H1 (cell line): ENCODE measurements at regions not wholly inside any gene's neighbourhood (a gene's known extent, or its start where the extent isn't known, plus 50 kb on each side); places are given as distances from the start of the nearest gene placed in this dataset.

Experiments
- ASH2L ChIP-seq: fragments of 200-600, 300-600 bp; sonication (generic); IDR thresholded peaks from one replicate; pipeline ENCODE4 v1.7.1; 2017; ENCODE audit warnings: low read length
- BCL11A ChIP-seq, 2 experiments: IDR thresholded peaks; one replicate each; pipeline ENCODE4 v1.6.1; 2011; ENCODE audit warnings: low read depth in 2 of 2, low read length in 2 of 2, mild to moderate bottlenecking in 2 of 2
- KDM4A ChIP-seq: IDR thresholded peaks from one replicate; pipeline ENCODE4 v1.7.1; 2012; ENCODE audit warnings: low read depth, mild to moderate bottlenecking, moderate library complexity, low read length, inconsistent platforms; ENCODE audit not compliant: severe bottlenecking
- PHF8 ChIP-seq: fragments of 200-600 bp; sonication (generic); conservative IDR thresholded peaks from 2 replicates; pipeline ENCODE4 v1.7.1; 2012; ENCODE audit warnings: low read depth, mild to moderate bottlenecking, inconsistent platforms, low read length, moderate library complexity
- RFX5 ChIP-seq: IDR thresholded peaks from 2 replicates; pipeline ENCODE4 v1.6.1; 2011; ENCODE audit warnings: low read depth, low read length, improper control_type of control experiment, borderline replicate concordance
- TF ChIP-seq, protein P1 (sequence below): fragments of 300-600 bp; sonication (generic); IDR thresholded peaks from 2 replicates; pipeline ENCODE4 v1.7.1; 2012; ENCODE audit warnings: low read length, moderate library complexity, mild to moderate bottlenecking, inconsistent platforms; ENCODE audit not compliant: insufficient replicate concordance

DNA sequence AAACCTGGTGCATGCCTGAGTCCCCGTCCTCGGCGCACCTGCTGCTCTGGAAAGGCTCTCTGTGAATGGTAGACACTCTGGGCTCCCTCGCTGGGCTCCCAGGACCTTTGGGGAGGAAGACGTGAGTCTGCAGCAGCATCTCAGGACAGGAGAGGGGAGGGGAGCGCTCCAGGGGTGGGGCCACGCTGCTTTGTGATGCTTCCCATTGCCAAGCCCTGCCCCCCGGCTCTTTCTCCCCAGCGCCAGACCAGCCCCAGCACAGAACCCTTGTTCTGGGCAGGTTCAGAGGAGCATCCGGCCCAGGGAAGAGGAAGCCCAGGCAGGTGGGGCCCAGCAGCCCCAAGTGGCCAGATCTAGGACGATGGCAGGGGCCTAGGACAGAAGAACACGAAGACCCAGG lies 111.2 kb downstream of the BRD1 start (continued):
- TF ChIP-seq, protein P1, sequence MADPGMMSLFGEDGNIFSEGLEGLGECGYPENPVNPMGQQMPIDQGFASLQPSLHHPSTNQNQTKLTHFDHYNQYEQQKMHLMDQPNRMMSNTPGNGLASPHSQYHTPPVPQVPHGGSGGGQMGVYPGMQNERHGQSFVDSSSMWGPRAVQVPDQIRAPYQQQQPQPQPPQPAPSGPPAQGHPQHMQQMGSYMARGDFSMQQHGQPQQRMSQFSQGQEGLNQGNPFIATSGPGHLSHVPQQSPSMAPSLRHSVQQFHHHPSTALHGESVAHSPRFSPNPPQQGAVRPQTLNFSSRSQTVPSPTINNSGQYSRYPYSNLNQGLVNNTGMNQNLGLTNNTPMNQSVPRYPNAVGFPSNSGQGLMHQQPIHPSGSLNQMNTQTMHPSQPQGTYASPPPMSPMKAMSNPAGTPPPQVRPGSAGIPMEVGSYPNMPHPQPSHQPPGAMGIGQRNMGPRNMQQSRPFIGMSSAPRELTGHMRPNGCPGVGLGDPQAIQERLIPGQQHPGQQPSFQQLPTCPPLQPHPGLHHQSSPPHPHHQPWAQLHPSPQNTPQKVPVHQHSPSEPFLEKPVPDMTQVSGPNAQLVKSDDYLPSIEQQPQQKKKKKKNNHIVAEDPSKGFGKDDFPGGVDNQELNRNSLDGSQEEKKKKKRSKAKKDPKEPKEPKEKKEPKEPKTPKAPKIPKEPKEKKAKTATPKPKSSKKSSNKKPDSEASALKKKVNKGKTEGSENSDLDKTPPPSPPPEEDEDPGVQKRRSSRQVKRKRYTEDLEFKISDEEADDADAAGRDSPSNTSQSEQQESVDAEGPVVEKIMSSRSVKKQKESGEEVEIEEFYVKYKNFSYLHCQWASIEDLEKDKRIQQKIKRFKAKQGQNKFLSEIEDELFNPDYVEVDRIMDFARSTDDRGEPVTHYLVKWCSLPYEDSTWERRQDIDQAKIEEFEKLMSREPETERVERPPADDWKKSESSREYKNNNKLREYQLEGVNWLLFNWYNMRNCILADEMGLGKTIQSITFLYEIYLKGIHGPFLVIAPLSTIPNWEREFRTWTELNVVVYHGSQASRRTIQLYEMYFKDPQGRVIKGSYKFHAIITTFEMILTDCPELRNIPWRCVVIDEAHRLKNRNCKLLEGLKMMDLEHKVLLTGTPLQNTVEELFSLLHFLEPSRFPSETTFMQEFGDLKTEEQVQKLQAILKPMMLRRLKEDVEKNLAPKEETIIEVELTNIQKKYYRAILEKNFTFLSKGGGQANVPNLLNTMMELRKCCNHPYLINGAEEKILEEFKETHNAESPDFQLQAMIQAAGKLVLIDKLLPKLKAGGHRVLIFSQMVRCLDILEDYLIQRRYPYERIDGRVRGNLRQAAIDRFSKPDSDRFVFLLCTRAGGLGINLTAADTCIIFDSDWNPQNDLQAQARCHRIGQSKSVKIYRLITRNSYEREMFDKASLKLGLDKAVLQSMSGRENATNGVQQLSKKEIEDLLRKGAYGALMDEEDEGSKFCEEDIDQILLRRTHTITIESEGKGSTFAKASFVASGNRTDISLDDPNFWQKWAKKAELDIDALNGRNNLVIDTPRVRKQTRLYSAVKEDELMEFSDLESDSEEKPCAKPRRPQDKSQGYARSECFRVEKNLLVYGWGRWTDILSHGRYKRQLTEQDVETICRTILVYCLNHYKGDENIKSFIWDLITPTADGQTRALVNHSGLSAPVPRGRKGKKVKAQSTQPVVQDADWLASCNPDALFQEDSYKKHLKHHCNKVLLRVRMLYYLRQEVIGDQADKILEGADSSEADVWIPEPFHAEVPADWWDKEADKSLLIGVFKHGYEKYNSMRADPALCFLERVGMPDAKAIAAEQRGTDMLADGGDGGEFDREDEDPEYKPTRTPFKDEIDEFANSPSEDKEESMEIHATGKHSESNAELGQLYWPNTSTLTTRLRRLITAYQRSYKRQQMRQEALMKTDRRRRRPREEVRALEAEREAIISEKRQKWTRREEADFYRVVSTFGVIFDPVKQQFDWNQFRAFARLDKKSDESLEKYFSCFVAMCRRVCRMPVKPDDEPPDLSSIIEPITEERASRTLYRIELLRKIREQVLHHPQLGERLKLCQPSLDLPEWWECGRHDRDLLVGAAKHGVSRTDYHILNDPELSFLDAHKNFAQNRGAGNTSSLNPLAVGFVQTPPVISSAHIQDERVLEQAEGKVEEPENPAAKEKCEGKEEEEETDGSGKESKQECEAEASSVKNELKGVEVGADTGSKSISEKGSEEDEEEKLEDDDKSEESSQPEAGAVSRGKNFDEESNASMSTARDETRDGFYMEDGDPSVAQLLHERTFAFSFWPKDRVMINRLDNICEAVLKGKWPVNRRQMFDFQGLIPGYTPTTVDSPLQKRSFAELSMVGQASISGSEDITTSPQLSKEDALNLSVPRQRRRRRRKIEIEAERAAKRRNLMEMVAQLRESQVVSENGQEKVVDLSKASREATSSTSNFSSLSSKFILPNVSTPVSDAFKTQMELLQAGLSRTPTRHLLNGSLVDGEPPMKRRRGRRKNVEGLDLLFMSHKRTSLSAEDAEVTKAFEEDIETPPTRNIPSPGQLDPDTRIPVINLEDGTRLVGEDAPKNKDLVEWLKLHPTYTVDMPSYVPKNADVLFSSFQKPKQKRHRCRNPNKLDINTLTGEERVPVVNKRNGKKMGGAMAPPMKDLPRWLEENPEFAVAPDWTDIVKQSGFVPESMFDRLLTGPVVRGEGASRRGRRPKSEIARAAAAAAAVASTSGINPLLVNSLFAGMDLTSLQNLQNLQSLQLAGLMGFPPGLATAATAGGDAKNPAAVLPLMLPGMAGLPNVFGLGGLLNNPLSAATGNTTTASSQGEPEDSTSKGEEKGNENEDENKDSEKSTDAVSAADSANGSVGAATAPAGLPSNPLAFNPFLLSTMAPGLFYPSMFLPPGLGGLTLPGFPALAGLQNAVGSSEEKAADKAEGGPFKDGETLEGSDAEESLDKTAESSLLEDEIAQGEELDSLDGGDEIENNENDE, result no peak
- TF ChIP-seq PHF8 (no peak), BCL11A (IDR thresholded peaks at IDR 0.05; ENCODE audit: low read depth in 2 of 2, low read length in 2 of 2) (no peak), RFX5 (no peak), ASH2L (no peak), KDM4A (no peak)
- TF ChIP-seq, all 59 proteins: peak for 0
